ENCODE measurements at regions not wholly inside any gene's neighbourhood (a gene's known extent, or its start where the extent isn't known, plus 50 kb on each side); places are given as distances from the start of the nearest gene placed in this dataset.

GRCh38 chr1:82411605-82412004 lies 610.9 kb downstream of the ADGRL2 start:
- H3K9ac ChIP-seq (ENCODE audit: insufficient read length) = no peak overlapping the region
- H3K4me3 ChIP-seq = no peak overlapping the region

DNA sequence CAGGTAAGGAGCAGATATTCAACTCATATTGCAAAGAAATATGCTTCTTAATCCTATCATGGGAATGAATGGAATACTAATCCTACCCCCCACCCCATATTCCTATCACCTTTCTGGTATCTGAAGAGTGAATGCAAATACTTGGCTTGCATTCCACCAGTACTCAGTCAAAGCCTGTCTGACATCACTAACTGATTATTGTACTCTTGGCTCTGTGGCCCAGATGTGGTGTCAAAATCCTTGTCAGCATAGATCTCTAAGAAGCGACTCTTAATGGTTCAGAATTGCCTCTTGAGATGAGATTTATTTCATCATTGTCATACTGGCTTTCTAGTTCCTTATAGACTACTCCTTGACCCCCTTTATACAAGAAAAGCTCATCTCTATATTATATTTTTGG lies 604.6 kb downstream of the ADGRL2 start:
- Histone ChIP-seq H3K9me3 (ENCODE audit: low read depth, low read length) (no peaks in the 10 kb centered on the region), H3K27ac (no peak overlapping the region), H3K4me3 (no peak overlapping the region), H3K9ac (ENCODE audit: insufficient read length) (no peak overlapping the region), H3K36me3 (ENCODE audit: insufficient read depth, low read length) (no peaks in the 10 kb centered on the region)
- TF ChIP-seq POLR2AphosphoS5 (IDR thresholded peaks at IDR 0.05; ENCODE audit: borderline replicate concordance, low read depth, low read length) = no peak
- no peak for TF ChIP-seq FOXP2 (optimal IDR thresholded peaks at IDR 0.05; ENCODE audit: control extremely low read depth, extremely low read length, insufficient read depth)
- no peak for TF ChIP-seq EZH2 (IDR thresholded peaks at IDR 0.05)
- no peak for DNase-seq (ENCODE audit: low read depth, low spot score)

More at GRCh38 chr1:82411605-82412004, 610.9 kb downstream of the ADGRL2 start:
- Histone ChIP-seq H3K9me3 (ENCODE audit: low read depth, low read length) (no peaks in the 10 kb centered on the region), H3K36me3 (ENCODE audit: insufficient read depth, low read length) (no peaks in the 10 kb centered on the region), H3K27ac (no peak overlapping the region)
- DNase-seq (ENCODE audit: low read depth, low spot score) = no peak
- no peak for TF ChIP-seq EZH2 (IDR thresholded peaks at IDR 0.05)
- TF ChIP-seq POLR2AphosphoS5 (IDR thresholded peaks at IDR 0.05; ENCODE audit: borderline replicate concordance, low read depth, low read length) = no peak
- TF ChIP-seq FOXP2 (optimal IDR thresholded peaks at IDR 0.05; ENCODE audit: control extremely low read depth, extremely low read length, insufficient read depth) = no peak

GRCh38 chr1:82401116-82401515 lies 600.4 kb downstream of the ADGRL2 start:
- DNase-seq (ENCODE audit: low read depth, low spot score) = no peak
- Histone ChIP-seq H3K27ac (no peak overlapping the region), H3K9me3 (ENCODE audit: low read depth, low read length) (no peaks in the 10 kb centered on the region), H3K36me3 (ENCODE audit: insufficient read depth, low read length) (no peaks in the 10 kb centered on the region), H3K9ac (ENCODE audit: insufficient read length) (no peak overlapping the region), H3K4me3 (no peak overlapping the region)
- TF ChIP-seq EZH2 (IDR thresholded peaks at IDR 0.05) (no peak), POLR2AphosphoS5 (IDR thresholded peaks at IDR 0.05; ENCODE audit: borderline replicate concordance, low read depth, low read length) (no peak)

- no peak overlapping the region for H3K4me3 ChIP-seq
- TF ChIP-seq EZH2 (IDR thresholded peaks at IDR 0.05) = no peak
- TF ChIP-seq FOXP2 (optimal IDR thresholded peaks at IDR 0.05; ENCODE audit: control extremely low read depth, extremely low read length, insufficient read depth) = no peak
- TF ChIP-seq POLR2AphosphoS5 (IDR thresholded peaks at IDR 0.05; ENCODE audit: borderline replicate concordance, low read depth, low read length) = no peak
- no peak overlapping the region for H3K27ac ChIP-seq
- no peak overlapping the region for H3K9ac ChIP-seq (ENCODE audit: insufficient read length)
- no peaks in the 10 kb centered on the region for H3K36me3 ChIP-seq (ENCODE audit: insufficient read depth, low read length)
- no peaks in the 10 kb centered on the region for H3K9me3 ChIP-seq (ENCODE audit: low read depth, low read length)
- DNase-seq (ENCODE audit: low read depth, low spot score) = no peak
Observed at GRCh38 chr1:82400521-82400920, 599.8 kb downstream of the ADGRL2 start.

DNA sequence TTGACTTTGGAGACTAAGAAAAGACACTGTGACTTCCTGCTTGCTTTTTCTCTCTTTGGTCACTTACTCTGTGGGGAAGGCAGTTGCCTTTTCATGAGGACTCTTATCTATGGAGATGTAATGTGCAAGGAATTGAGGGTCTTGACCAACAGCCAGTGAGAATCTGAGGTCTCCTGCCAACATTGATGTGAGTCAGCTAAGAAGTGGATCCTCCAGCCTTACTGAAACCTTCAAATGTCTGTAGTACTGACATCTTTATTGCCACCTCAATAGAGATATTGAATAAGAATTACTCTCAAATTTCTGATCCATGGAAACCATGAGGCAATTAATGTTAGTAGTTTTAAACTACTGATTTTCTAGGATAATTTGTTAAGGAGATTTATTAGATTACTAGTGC lies 598.4 kb downstream of the ADGRL2 start:
- no peaks in the 10 kb centered on the region for H3K36me3 ChIP-seq (ENCODE audit: insufficient read depth, low read length)
- no peak for DNase-seq (ENCODE audit: low read depth, low spot score)
- TF ChIP-seq EZH2 (IDR thresholded peaks at IDR 0.05) = no peak
- TF ChIP-seq FOXP2 (optimal IDR thresholded peaks at IDR 0.05; ENCODE audit: control extremely low read depth, extremely low read length, insufficient read depth) = no peak
- no peak for TF ChIP-seq POLR2AphosphoS5 (IDR thresholded peaks at IDR 0.05; ENCODE audit: borderline replicate concordance, low read depth, low read length)
- H3K4me3 ChIP-seq = no peak overlapping the region
- no peaks in the 10 kb centered on the region for H3K9me3 ChIP-seq (ENCODE audit: low read depth, low read length)
- no peak overlapping the region for H3K9ac ChIP-seq (ENCODE audit: insufficient read length)
- no peak overlapping the region for H3K27ac ChIP-seq

DNA sequence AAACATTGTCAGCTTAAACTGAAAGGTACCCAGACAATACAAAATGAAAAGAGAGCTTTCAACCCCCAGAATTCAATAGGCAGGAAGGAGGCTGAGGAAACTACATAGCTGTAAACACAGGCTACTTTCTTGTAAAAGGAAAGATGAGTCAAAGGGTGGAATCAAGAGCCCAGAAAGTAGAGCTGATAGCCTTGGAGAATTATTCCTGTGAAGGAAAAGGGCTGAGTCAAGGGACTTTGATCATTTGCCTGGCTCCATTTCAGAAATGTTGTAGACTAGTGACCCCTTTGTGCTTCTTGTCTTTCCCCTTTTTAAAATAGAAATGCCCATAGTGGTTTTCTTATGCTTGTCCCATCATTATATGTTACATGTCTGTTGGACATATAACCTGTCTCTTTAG lies 597.6 kb downstream of the ADGRL2 start:
- Histone ChIP-seq H3K4me3 (no peak overlapping the region), H3K9ac (ENCODE audit: insufficient read length) (no peak overlapping the region), H3K36me3 (ENCODE audit: insufficient read depth, low read length) (no peaks in the 10 kb centered on the region), H3K9me3 (ENCODE audit: low read depth, low read length) (no peaks in the 10 kb centered on the region), H3K27ac (no peak overlapping the region)
- no peak for DNase-seq (ENCODE audit: low read depth, low spot score)
- TF ChIP-seq FOXP2 (optimal IDR thresholded peaks at IDR 0.05; ENCODE audit: control extremely low read depth, extremely low read length, insufficient read depth) = no peak
- no peak for TF ChIP-seq EZH2 (IDR thresholded peaks at IDR 0.05)
- no peak for TF ChIP-seq POLR2AphosphoS5 (IDR thresholded peaks at IDR 0.05; ENCODE audit: borderline replicate concordance, low read depth, low read length)

DNA sequence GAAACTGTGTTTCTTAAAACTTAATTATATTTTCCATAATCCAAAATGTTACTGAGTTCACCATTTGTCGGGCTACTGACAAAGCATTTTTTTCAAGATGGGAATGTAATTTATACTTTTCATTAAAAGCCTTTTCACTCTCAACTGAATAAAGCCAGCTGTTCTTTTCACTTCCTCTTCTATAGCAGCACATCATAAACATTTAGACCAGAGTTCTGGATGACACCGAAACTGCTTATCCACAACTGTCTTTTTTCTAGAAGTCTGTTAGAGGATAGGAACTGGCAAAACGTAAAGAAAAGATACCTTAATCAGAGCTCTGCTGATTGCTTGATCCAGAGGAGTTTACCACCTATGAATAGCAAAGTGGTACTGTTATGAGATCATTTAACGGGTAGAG lies 594.7 kb downstream of the ADGRL2 start:
- DNase-seq (ENCODE audit: low read depth, low spot score) = no peak
- H3K4me3 ChIP-seq = no peak overlapping the region
- TF ChIP-seq EZH2 (IDR thresholded peaks at IDR 0.05) (no peak), POLR2AphosphoS5 (IDR thresholded peaks at IDR 0.05; ENCODE audit: borderline replicate concordance, low read depth, low read length) (no peak)
- no peak overlapping the region for H3K9ac ChIP-seq (ENCODE audit: insufficient read length)
- H3K36me3 ChIP-seq (ENCODE audit: insufficient read depth, low read length) = no peaks in the 10 kb centered on the region
- H3K9me3 ChIP-seq (ENCODE audit: low read depth, low read length) = no peaks in the 10 kb centered on the region
- no peak overlapping the region for H3K27ac ChIP-seq

- no peaks in the 10 kb centered on the region for H3K9me3 ChIP-seq (ENCODE audit: low read depth, low read length)
Observed at GRCh38 chr1:82392946-82393345, 592.2 kb downstream of the ADGRL2 start.

GRCh38 chr1:82392513-82392912 lies 591.8 kb downstream of the ADGRL2 start:
- Histone ChIP-seq H3K4me3 (no peak overlapping the region), H3K9ac (ENCODE audit: insufficient read length) (no peak overlapping the region), H3K27ac (no peak overlapping the region), H3K9me3 (ENCODE audit: low read depth, low read length) (no peaks in the 10 kb centered on the region), H3K36me3 (ENCODE audit: insufficient read depth, low read length) (no peaks in the 10 kb centered on the region)
- TF ChIP-seq FOXP2 (optimal IDR thresholded peaks at IDR 0.05; ENCODE audit: control extremely low read depth, extremely low read length, insufficient read depth) (no peak), EZH2 (IDR thresholded peaks at IDR 0.05) (no peak), POLR2AphosphoS5 (IDR thresholded peaks at IDR 0.05; ENCODE audit: borderline replicate concordance, low read depth, low read length) (no peak)
- no peak for DNase-seq (ENCODE audit: low read depth, low spot score)

More at GRCh38 chr1:82392946-82393345, 592.2 kb downstream of the ADGRL2 start:
- H3K9ac ChIP-seq (ENCODE audit: insufficient read length) = no peak overlapping the region
- H3K36me3 ChIP-seq (ENCODE audit: insufficient read depth, low read length) = no peaks in the 10 kb centered on the region
- TF ChIP-seq FOXP2 (optimal IDR thresholded peaks at IDR 0.05; ENCODE audit: control extremely low read depth, extremely low read length, insufficient read depth) (no peak), EZH2 (IDR thresholded peaks at IDR 0.05) (no peak), POLR2AphosphoS5 (IDR thresholded peaks at IDR 0.05; ENCODE audit: borderline replicate concordance, low read depth, low read length) (no peak)
- H3K4me3 ChIP-seq = no peak overlapping the region
- H3K27ac ChIP-seq = no peak overlapping the region
- no peak for DNase-seq (ENCODE audit: low read depth, low spot score)

All from SK-N-MC (cell line).